ENCODE measurements at regions not wholly inside any gene's neighbourhood (a gene's known extent, or its start where the extent isn't known, plus 50 kb on each side); places are given as distances from the start of the nearest gene placed in this dataset.

GRCh38 chr10:108411894-108412293 lies 1247.4 kb upstream of the SORCS1 start:
- POLR2A ChIA-PET: no interaction called here
- no peak overlapping the region for H3K4me3 ChIP-seq (ENCODE audit: low read depth, low read length)
- DNase-seq (ENCODE audit: low read depth, low spot score): no peak

DNA sequence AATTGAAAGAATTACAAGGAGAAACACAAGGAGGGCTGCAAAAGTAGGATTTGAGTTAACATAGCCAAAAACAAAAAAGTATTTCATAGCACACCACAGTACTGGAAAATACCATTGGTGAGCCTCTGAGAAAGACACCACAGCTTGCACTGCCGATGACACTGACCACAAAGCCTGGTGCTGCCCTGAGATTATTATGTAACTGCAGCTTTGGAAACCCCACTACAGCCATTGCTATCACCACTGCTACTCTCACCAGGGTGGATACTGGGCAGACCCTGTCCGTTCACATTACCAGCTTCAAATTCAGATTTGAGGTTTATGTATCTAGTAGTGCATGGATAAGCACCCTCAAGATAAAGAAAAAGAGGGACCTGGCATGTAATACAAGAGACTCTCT lies 1246.7 kb upstream of the SORCS1 start:
- no peak for DNase-seq (ENCODE audit: low read depth, low spot score)
- ChIA-PET CTCF (no interaction called here), POLR2A (no interaction called here)
- no peak overlapping the region for H3K4me3 ChIP-seq (ENCODE audit: low read depth, low read length)
- TF ChIP-seq CTCF (IDR thresholded peaks at IDR 0.05; ENCODE audit: insufficient read depth, low read length, missing control alignments): no peak

More at GRCh38 chr10:108411894-108412293, 1247.4 kb upstream of the SORCS1 start:
- TF ChIP-seq CTCF (IDR thresholded peaks at IDR 0.05; ENCODE audit: insufficient read depth, low read length, missing control alignments): no peak
- CTCF ChIA-PET: no interaction called here

DNA sequence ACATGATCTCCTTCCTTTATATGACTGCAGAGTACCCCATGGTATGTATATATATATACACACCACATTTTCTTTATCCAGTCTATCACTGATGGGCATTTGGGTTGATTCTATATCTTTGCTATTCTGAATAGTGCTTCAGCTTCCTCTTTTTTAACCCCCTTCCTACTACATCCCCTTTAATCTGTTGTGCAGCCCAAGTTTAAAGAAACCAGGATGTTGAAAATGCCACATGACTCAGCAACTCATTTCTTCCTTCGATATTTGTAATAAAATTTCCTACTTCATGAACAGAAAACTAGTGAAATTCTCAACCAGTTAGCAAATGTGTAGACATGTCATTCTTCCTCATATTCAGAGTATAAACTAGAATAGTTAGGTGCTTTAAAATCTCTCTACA lies 1245.7 kb upstream of the SORCS1 start:
- no peak for DNase-seq (ENCODE audit: low read depth, low spot score)
- TF ChIP-seq CTCF (IDR thresholded peaks at IDR 0.05; ENCODE audit: insufficient read depth, low read length, missing control alignments): no peak
- H3K4me3 ChIP-seq (ENCODE audit: low read depth, low read length): no peak overlapping the region
- ChIA-PET CTCF (no interaction called here), POLR2A (no interaction called here)

DNA sequence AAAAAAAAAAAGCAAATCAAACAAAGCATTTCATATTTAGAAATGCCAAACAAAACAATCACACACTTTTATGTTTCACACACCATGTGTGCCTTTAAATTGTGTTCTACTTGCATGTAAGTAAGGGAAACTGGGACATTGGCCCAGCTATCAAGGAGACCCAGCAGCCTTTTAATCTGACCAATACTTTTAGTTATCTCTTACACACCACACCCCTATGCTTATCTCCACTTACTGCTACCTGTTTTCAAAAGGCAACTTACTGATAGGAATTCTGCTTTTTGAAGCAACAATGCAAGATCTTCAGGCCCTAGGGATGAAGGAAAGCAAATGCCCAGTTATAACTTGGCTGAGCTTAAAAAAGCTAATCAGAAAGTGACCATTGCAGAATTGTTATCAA lies 1244.8 kb upstream of the SORCS1 start:
- ChIA-PET CTCF (no interaction called here), POLR2A (no interaction called here)
- no peak for DNase-seq (ENCODE audit: low read depth, low spot score)
- no peak for TF ChIP-seq CTCF (IDR thresholded peaks at IDR 0.05; ENCODE audit: insufficient read depth, low read length, missing control alignments)
- H3K4me3 ChIP-seq (ENCODE audit: low read depth, low read length): no peak overlapping the region

- no peak for TF ChIP-seq CTCF (IDR thresholded peaks at IDR 0.05; ENCODE audit: insufficient read depth, low read length, missing control alignments)
- H3K4me3 ChIP-seq (ENCODE audit: low read depth, low read length): no peak overlapping the region
- POLR2A ChIA-PET: no interaction called here
- CTCF ChIA-PET: no interaction called here
- no peak for DNase-seq (ENCODE audit: low read depth, low spot score)
Observed at GRCh38 chr10:108404155-108404554, 1239.6 kb upstream of the SORCS1 start.

DNA sequence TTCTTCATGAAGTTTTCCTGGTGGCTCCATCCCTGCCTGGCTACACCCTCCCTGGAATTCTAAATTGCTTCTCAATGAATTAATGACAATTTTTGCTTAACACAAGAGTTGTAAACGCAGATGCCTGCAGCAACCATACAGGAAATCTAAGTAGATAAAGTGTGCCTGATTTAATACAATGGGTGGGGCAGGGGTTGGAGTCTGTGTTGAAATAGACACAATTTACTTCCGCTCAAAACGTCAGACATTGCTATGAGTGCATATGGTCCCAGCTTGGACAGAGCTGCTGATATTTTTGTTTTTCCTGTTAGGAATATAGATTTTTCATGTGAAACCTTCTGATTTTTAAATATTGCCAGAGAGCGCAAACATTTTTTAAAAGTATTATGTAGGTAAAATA lies 1235.0 kb upstream of the SORCS1 start:
- POLR2A ChIA-PET: no interaction called here
- no peak for TF ChIP-seq CTCF (IDR thresholded peaks at IDR 0.05; ENCODE audit: insufficient read depth, low read length, missing control alignments)
- H3K4me3 ChIP-seq (ENCODE audit: low read depth, low read length): no peak overlapping the region
- CTCF ChIA-PET: no interaction called here
- no peak for DNase-seq (ENCODE audit: low read depth, low spot score)

Data from AG04449 (cell line).